HG03378 (cell line): ENCODE measurements at regions not wholly inside any gene's neighbourhood (a gene's known extent, or its start where the extent isn't known, plus 50 kb on each side); places are given as distances from the start of the nearest gene placed in this dataset.

Source experiments
- ATAC-seq: cut with Tn5 transposase; IDR thresholded peaks from one replicate; pipeline ENCODE4 v1.9.1; 2021; ENCODE audit warnings: mild to moderate bottlenecking, moderate library complexity; ENCODE audit not compliant: unreplicated experiment

DNA sequence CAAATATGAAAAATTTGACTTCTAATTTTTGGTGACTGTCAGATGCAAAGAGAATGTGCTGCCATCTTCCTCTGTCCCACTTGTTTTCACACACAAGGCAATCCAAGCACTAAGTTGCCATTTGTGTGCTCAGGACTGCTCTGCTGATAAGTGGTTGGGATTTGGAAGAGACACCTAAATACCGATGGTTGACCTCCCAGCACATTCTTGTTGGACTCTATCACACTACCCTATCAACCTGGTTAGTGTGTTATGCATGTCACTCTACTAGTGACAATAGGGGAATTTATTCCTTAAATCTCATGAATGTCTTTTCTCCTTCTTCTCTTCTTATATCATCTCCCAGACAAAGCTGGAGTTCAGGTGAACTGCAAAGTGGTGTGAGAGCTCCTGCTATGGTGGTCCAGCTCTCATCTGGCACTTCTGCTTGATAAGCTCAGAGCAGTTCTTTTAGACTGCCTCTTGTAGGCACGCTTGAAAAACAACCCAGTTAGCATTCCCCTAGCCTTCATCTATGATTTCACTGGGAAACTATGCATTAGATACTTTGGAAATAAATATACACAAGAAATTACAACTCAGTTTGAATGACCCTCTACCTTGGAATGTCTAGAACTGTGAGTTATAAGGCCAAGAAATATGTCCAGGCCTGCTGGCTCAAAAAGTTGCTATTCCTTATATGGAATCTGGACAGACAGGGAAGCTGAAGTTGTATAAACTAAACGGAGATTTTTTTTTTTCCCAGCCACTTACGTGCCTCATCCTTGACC is 404.8 kb downstream of the MEIS1 start:
- no peak for ATAC-seq

DNA sequence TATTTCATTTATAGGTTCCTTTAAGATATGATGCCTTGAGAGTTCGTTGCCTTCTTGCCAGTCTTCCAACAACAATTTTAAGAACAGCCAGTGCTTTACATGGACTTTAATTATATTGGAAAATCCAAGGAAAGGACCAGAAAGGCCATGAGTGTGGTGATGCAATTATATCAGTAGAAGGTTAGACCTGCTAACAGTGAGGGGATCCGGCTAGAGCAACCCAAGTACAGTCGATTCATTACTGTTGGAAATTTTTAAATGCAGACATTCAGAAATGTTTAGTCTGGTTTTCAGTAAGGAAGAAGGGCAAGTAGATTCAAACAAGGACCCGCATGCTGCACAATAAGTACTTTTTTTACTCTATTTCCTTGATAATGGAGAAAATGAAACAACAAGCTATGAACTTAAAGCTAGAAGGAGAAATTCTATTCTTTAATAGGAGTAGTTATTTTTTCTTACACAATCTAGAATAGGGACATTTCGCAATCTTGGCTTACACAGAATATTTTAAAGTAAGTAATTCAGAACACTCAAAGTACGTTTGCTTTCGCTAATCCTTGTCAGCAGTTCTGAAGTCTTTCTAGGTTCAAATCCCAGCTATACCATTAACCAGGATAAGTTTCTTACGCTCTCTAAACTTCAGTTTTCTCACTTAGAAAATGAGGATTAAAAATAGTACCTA is 405.5 kb downstream of the MEIS1 start:
- no peak for ATAC-seq

DNA sequence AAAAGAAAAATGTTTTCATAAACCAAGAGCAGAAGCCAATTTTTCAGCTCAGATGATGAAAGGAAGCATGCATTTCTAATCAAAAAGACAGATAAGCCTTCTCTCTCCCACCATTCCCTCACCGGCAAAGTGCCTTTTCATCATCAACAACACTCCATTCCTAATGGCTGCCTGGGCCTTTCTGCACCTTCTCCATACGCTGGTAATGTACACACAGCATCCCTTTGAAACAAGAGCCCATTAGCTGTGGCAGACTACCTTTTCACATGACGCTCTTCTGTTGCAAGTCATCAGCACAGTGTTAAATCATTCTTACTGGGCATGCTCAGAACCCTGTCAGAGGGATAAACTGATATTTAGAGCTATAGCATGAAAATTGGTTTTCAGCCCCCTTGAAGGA is 408.9 kb downstream of the MEIS1 start:
- ATAC-seq, result no peak

DNA sequence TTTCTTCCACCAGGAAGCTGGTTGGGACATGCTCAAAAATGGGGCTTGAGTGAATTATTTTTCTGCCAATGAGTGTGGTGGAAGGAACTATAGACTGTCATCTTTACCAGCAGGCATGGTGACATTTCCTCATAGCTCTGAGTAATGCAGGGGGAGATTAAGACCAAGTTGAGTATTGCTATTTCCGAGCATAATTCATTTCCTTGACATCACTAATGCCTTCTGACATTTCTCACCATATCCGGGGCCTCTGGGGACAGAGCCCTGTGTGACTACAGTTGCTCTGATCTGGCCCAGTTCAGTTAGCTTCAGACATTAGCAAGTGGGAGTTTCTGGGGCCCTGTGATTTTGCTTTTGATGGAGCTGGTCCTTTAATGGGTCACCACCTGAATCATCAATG is 410.4 kb downstream of the MEIS1 start:
- no peak for ATAC-seq

DNA sequence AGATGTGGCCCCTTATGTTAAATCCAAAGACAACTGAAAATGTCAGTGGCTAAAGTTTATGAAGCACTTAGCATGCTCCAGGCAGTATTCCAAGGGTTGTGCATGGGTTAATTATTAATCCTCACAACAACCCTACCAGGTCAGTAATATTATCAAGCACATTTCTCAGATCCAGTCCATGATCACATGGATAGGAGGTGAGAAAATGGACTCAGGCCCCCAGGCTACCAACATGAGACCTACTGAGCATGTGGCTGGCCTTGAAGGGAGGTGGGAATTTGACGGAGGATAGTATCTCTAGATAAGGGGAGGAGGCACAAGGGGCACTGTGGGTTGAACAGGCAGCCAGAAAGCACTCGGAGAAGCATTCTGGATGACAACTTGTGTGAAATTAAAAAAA is 412.0 kb downstream of the MEIS1 start:
- ATAC-seq, result no peak

DNA sequence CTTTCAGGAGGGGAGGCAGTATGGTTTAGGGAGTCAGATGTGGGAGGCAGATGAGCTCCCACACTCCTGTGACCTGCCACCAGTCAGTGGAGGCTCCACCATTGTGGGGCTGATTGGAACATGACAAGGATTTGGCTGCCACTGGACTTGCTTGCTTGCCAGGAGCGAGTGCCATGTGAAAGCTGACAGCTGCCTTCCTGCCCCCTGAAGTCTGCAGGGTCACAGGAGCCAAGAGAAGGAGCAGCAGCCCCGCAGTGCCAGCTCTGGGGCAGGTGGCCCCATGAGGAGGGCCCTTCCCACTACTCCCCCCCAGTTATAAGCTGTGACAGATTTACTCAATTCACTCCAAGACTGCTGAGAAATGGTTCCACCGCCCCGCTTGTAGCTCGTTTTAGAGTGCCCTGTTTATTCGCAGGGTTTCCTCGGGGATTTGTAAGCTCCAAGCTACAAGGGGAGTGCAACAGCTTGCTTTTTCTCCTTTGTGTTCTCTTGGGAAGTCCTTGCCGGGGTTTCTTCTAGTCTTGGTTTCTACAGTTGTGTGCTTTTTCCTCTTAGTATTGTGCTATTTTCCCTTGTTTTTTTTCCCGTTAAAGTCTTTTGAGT is 414.3 kb downstream of the MEIS1 start:
- ATAC-seq, result no peak

DNA sequence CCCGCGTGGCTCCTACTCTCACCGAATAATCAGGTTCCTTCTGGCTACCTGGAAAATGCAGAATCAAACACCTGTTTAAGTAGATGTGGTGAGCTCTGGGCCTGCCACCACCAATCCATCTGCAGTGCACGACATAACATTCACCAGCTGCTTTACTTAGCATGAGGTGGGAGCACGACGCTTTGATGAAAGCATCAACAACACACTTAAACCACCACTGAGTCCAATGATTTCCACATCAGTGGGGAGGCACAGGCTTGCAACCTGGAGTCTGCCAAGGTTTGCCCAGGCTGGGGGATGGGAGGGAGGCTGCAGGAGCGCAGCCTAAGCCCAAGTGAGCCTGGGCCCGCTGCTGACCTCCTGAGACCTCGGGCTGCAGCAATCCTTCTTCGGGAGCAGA is 415.5 kb downstream of the MEIS1 start:
- no peak for ATAC-seq

DNA sequence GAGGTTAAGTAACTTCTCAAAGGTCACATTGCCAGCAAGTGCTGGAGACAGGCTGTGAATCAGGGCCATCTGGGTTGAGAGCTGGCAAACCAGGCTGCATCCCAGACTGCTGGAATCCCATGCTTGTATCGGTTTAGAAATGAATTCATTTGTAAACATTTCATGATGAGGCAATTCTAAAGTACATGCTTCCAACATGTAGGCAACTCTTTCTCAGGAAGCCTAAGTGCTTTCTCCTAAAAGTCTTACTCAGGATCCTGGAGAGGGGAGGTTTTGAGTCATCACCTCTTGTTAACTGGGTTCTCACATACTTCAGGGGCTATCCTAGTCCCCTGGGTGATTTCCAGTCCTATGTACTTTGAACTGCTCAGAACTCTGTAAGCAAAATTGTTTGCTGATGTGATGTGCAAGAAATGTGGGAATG is 416.5 kb downstream of the MEIS1 start:
- ATAC-seq, result no peak

DNA sequence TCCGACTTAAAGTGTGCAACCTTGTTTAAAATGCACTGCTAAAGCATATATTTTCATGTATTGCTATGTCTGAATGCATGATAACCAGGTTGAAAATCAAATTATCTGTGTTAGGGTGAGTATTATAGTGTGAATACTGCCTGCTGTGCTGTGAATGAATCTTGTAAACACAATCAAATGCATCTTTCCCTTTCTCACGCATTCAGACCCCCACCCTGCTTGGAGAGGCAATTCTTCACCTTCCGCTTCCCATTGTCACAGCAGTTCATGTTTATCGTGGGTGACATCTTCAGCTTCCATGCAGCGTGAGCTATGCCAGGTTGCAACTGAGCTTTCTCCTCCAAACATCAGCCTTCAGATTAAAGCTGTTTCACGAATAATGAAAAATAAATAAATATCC is 418.0 kb downstream of the MEIS1 start:
- ATAC-seq, result no peak

DNA sequence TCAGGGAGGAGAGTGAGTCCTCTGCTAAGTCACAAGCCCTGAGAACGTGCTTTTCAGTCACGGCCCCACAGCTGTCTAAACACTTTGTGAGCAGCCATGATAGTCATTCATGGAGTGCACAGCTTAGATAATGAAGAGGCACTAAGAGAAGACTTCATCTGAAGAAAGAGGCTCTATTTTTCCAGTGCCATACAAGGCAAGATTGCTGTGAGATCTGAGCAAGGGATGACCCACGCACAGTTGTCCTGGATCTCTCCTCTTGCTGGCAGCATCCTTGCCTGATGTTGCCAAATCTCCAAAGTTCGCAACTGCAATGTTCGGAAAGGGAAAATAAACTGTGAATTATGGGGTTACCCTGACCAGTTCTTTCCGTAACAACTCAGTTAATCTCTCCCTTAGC is 418.7 kb downstream of the MEIS1 start:
- no peak for ATAC-seq

DNA sequence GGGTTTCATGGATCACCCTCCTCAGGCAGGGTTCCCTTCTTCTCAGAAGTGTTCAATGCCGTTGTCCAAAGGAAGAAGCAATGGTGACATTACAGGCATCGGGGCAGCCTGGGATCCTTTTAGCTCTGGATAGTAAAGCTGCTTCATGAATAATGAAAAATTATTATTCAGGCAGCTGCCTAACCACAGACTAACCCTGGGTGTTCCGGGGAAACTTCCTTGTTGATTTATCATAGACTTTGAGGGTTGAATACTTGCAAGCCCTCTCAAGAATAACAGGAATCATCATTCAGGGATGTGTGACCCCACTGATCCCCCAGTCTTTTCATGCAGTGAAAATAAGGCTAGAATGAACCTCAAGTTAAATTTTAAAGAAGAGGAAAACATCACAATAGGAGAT is 419.4 kb downstream of the MEIS1 start:
- no peak for ATAC-seq

DNA sequence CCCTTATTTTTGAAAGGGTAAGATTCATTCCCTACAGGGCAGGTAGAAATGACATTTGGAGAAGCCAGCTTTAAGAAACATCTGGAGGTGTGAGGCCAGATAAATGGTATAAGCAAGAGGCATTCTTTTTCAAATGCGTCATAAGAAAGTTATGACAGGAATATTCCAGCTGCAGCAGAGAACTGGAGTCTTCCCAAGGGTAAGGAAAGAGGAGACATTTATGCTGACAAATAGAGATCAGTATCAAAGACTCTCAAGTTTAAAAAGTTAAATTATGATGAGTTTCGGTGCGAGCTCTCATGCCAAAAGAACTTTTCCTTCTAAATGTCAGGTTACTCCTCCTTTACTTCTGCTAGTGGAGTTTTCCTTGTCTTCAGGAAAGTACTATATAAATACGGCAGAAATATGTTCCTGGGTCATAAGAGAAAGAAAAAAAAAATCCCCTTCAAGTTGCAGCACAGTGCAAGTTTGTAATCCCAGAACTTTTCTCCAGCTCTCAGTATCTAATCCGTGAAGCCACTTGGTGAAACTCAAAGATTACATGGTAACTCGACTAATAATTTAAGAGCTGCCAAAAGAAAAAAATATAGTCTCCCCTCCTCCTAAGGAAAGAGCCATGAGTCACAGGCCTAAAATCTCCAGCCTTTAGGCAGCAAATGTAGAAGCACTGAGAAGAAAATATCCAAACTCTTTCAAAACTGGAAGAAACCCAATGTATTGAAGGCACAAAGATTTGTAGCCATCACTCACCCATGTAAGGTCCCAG is 428.1 kb downstream of the MEIS1 start:
- no peak for ATAC-seq

DNA sequence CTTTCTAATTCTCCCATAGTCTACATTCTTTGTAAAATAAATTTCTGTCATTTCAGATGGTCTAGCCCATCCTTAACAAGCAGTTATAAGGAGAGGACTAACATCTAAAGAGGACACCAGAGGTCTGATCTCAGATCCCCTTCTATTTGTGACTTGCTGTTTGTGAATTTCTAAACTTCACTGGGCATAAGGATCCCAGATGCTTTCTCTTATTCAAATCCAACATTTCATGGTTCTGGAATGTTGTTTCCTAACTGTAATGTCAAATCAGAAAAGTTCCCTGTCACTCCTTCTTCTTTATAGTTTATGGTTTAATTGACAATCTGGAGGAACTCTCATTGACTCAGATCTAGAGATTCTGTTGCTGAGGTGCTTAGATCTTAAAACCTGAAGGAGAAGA is 430.2 kb downstream of the MEIS1 start:
- no peak for ATAC-seq

DNA sequence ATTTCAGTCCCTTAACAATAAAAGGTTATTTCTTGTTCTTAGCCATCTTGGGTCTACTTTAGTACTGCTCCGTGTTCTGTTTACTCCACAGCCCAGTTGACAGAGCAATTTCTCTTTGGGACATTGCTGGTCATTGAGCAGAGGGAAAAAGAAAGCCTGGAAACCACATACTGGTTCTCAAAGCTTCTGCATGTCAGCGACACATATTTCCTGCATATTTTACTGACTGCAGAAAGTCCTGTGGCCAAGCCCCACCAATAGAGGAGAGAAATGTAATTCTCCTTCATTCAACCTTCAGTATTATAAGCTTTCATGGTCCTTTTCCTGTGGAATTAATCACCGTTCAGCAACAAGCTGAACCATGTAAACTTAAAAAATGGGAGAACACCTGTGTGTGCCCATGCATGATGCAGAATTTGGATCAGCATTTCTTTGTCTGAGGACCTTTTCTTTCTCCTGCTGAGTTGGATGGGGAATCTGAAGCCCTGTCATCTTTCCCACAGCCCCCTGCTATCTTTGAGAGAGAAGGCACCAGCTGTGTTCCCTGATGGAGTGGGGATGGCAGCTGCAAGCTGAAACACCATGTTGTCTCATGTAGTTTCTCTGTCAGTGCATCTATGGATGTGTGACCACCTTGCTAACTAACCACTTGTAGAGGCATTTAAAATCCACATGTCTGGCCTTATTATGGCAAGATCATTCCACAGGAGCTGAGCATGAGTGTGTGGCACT is 431.6 kb downstream of the MEIS1 start:
- no peak for ATAC-seq

DNA sequence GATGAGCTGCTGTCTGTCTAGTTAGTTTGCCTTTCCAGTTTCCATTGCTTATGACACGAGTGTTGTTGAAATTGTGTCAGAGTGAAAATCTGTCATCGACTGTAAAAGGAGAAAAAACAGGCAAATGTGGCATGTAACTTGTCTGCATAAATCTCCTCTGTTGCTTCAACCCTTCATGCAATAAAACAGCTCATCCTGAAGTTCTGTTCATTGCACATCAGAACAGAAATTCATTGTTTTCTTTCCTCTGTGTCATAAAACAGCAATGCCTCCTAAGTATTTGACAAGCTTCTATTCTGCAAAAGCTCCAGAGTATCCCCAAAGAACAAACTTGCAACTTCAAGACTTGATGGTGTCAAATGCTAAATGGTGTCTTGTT is 432.1 kb downstream of the MEIS1 start:
- ATAC-seq, result no peak

DNA sequence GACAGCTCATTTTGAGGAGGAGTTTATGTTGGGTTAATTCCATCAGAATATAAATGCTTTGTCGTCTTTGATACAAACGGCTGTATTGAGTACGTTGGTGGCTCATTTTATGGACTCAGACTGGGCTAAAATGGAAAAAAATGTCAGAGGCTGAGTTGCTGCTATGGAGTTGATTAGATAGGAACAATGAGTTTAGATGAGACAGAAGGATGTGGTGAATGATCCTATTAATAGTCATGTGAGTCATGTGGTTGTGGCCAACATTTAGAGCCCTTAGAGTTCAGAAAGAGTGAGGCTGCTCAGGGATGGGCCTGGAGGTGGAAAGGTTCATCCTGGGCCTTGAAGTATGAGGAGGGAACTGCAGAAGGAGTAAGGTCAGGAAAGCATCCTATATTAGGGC is 434.2 kb downstream of the MEIS1 start:
- ATAC-seq, result no peak

DNA sequence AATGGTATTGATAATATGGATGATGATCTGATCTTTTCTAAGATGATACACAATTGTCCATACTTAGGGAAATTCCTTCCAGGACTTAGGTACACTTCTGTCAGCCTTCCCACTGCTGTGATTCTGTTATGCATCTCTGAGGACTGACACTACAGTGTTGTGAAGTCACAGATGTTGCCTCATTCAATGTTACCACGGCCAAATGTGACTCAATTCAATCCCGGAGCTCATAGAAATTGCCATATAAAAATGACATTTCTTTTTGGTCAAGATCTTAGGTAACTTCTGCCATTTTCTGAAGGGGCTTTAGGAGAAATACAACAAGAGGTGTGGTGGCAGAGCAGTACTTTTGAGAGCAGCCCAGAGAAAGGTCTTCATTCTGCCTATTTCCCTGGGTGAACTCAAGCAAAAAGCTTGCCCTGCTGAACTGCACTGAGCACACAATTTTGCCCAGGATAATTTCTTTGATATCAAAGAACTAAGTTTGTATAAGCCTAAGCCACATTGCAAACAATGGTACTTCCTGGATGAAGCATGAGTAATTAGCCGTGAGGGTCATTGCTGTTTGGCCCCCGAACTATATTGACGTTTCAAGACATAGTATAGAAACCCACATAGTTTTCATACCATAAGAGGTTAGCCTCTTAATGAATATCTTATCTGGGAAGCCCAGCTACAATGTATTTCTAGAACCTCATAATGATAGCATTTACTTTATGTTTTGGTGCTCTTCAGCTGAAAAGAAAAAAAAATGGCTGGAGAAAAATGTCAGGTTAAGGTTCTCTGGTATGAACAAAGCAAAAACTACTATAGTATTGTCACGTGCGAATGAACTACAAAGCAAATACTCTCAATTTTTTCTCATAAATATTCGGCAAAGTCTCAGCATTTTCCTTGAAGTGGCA is 437.4 kb downstream of the MEIS1 start:
- no peak for ATAC-seq

DNA sequence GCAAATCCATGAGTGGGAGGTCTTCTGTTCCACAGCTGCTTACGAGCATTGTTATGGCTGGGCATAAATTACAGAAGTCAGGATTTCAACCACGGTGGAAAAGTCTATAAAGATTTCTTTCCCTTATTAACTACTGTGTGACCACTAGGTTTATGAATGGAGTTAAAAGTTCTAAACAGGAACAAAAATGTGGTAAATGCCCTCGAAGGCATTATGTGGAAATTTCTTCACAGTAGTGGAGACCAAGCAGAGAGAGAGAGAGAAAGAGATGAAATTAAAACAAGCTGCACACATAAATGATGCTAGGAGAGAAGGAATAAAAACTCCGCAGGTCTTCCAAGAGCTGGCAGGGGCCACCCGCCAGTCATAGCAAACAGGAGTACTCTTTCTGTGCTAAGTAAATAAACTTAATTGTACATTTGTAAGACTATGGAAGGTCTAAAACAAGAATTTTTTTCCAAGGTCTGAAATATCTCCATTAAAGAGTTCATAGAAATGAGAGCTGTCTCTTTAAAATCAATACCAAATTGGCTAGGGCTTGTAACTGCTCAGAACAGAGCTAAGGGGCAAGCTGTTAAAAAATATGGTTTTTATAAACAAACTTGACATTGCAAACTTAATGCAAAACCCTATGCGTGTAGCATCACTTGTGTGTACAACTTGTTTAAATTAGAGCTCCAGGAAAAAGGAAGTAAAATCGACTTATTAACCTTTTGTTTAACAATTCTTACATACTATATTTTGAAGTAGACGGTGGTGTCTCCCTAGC is 438.2 kb downstream of the MEIS1 start:
- no peak for ATAC-seq

DNA sequence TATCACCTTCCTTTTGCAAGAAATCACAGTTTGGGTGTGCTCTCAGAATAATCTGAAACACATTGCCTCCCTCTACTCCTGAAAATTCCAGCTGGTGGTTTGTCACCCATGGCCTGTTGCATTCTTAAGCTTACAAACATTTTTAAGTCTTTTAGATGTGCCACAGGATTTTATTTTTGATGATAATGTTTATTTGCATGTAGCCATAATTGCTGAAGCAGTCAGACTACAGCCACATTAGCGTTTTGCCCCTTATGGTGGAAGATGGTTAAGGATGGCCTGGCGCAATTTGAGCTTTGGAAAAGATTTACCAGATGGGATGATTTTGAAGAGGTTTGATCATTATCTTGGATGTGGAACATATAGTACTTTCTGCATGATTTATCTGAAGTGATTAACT is 439.5 kb downstream of the MEIS1 start:
- no peak for ATAC-seq
